ENCODE measurements at regions not wholly inside any gene's neighbourhood (a gene's known extent, or its start where the extent isn't known, plus 50 kb on each side); places are given as distances from the start of the nearest gene placed in this dataset.
"Not testable (repeated sequence)": the region's sequence is repeated elsewhere in the genome, so short reads cannot be mapped to it uniquely, and the experiment has no call there.

- not testable (repeated sequence) for TF ChIP-seq EZH2 (IDR thresholded peaks at IDR 0.05; ENCODE audit: insufficient read depth, poor library complexity, severe bottlenecking); EZH2phosphoT487 (IDR thresholded peaks at IDR 0.05; ENCODE audit: insufficient read depth, low read depth)
Measured at GRCh38 chr2:111595072-111595471, 288.9 kb downstream of the ANAPC1 start.

Data from GM23248 (cell line).